ENCODE measurements at regions not wholly inside any gene's neighbourhood (a gene's known extent, or its start where the extent isn't known, plus 50 kb on each side); places are given as distances from the start of the nearest gene placed in this dataset.

DNA sequence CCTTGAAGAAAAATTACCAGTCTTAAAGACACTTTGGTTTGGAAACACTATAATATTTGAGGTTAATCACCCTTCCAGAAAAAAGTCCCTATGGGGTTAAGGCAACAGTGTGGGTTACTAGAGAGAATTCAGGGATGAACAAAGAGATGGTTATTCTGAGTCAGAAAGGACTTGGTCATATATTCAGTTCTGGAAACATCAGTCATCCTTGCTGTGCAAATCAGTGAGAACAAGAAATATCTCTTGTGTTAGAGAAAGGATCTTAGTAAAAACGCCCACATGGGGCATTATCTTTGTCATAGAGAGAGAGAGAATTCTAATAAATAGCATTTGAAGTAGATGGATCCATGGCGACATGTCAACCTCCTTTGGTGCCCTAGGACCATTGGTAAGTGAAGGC lies 59.4 kb upstream of the E2F7 start:
- TF ChIP-seq, protein P1, sequence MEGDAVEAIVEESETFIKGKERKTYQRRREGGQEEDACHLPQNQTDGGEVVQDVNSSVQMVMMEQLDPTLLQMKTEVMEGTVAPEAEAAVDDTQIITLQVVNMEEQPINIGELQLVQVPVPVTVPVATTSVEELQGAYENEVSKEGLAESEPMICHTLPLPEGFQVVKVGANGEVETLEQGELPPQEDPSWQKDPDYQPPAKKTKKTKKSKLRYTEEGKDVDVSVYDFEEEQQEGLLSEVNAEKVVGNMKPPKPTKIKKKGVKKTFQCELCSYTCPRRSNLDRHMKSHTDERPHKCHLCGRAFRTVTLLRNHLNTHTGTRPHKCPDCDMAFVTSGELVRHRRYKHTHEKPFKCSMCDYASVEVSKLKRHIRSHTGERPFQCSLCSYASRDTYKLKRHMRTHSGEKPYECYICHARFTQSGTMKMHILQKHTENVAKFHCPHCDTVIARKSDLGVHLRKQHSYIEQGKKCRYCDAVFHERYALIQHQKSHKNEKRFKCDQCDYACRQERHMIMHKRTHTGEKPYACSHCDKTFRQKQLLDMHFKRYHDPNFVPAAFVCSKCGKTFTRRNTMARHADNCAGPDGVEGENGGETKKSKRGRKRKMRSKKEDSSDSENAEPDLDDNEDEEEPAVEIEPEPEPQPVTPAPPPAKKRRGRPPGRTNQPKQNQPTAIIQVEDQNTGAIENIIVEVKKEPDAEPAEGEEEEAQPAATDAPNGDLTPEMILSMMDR (IDR thresholded peaks at IDR 0.05; ENCODE audit: low read depth, low read length): no peak
- H3K4me3 ChIP-seq (ENCODE audit: low read depth, low read length): no peak overlapping the region
- in situ Hi-C loops (cut with HindIII; ENCODE audit: low sequenced_read_pairs): no loop called here
- peak; percentile 76 for DNase-seq (ENCODE audit: low read depth, low spot score)

DNA sequence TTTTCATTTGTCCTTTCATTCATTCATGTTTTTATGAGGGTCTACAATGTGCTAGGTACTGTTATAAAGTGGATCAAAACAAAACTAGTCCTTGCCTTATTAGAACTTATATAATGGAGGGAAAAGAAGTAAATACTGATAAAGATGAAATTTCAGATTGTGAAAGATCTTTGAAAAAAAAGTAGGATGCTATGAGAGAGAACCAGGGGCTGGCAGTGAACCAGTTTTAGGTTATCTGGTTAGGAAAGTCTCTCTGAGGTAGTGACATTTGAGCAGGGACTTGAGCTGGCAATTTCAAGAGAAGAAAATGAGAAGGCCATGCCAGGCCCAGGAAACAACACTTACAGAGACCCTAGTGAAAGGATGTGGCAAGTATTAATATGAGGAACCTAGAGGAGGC lies 57.3 kb upstream of the E2F7 start:
- TF ChIP-seq, protein P1 (IDR thresholded peaks at IDR 0.05; ENCODE audit: low read depth, low read length): no peak
- no peak overlapping the region for H3K4me3 ChIP-seq (ENCODE audit: low read depth, low read length)
- in situ Hi-C loops (cut with HindIII; ENCODE audit: low sequenced_read_pairs): no loop called here
- no peak for DNase-seq (ENCODE audit: low read depth, low spot score)

DNA sequence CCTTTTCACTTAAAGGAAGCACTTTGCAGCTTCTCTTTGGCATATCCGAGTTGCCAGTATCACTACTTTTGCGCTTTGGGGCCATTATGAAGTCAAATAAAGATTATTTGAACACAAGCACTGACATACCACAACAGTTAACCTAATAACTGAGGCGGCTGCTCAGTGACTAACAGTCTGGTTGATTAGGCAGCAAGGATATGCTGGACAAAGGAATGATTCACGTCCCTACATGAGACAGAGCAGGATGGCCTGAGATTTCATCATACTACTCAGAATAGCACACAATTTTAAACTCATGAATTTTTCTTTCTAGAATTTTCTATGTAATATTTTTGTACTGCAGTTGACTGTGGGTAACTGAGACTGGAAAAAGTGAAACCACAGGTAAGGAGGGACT lies 56.9 kb upstream of the E2F7 start:
- peak; percentile 96 for DNase-seq (ENCODE audit: low read depth, low spot score)
- in situ Hi-C loops (cut with HindIII; ENCODE audit: low sequenced_read_pairs): no loop called here
- no peak overlapping the region for H3K4me3 ChIP-seq (ENCODE audit: low read depth, low read length)
- TF ChIP-seq, protein P1 (IDR thresholded peaks at IDR 0.05; ENCODE audit: low read depth, low read length): no peak

DNA sequence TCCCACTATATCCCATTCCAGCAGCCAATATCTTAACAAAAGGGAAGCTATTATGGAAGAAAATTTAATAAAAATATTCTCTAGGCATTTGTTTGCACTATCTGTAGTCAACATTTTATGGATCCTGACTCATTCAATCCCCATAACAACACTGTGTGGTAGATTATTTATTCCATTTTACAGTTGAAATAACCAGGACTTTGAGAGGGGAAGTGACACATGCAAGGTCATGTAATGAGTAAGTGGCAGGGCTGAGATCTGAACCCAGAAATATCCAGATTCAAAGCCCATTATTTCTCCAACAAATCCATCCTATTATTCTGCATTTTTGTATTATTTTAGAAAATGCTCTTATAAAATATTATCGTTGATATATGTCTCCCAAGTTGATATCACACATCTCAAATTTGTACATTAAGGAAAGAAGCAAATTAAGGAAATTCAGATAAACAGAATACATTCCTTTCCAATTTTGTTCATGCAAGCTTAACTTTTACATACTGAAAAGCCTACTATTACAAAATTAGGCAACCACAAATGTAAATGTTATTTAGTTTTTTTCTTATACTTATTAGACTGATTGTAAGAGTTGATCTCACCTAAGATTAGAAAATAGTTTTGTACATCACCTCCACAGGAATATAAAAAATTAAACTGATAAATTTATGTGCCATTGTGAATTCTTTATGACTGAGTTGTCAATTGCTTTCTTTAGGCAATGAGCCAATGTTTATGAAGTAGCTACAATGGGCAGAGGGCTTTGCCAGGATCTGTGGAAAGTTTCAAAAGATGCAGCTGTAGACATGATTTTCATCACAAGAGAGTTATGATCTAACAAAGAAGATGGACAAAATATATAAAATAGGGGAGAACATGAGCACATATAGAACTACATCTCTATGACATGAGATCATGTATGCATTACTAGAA lies 55.1 kb upstream of the E2F7 start:
- peak; percentile 72 for DNase-seq (ENCODE audit: low read depth, low spot score)
- in situ Hi-C loops (cut with HindIII; ENCODE audit: low sequenced_read_pairs): no loop called here
- H3K4me3 ChIP-seq (ENCODE audit: low read depth, low read length): no peak overlapping the region
- TF ChIP-seq, protein P1 (IDR thresholded peaks at IDR 0.05; ENCODE audit: low read depth, low read length): no peak

DNA sequence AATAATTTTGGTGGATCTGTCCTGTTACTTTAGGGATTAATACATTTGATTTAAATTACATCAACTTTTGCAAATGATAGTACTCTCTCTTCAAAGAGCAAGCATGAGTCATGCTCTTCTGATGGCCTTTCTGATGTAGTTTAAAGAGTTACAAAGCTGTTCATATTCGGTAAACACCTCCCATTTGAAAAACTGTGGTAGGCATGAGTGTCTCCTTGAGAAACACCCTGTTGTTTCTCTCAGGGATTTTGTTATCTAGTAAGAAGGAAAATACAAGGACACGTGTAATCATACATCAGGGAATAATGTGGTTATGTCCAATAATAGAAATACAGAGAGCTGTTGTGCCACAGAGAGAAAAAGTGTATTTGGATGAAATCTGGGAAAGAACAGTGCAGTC lies 53.3 kb upstream of the E2F7 start:
- TF ChIP-seq, protein P1 (IDR thresholded peaks at IDR 0.05; ENCODE audit: low read depth, low read length): no peak
- peak; percentile 50 for DNase-seq (ENCODE audit: low read depth, low spot score)
- in situ Hi-C loops (cut with HindIII; ENCODE audit: low sequenced_read_pairs): no loop called here
- H3K4me3 ChIP-seq (ENCODE audit: low read depth, low read length): no peak overlapping the region

DNA sequence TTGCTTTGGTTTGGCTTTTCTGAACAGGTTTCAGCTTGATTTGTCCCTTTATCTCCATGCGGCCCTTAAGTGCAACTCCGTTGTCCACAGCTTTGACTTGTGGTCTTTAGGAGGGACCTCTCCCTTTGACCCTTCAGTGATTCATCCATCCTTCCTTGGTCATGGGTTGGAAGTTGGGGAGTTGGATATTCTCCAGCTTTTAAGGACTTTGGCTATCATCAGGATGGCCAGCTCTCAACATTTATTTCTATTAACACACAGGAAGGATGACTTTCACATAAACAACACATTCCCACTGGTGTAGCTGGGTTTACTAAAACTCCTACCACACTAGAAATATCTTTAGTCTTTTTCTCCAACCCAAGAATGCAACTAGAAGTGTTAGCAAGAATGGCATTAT lies 50.9 kb upstream of the E2F7 start:
- in situ Hi-C loops (cut with HindIII; ENCODE audit: low sequenced_read_pairs): no loop called here
- peak; percentile 46 for DNase-seq (ENCODE audit: low read depth, low spot score)
- TF ChIP-seq, protein P1 (IDR thresholded peaks at IDR 0.05; ENCODE audit: low read depth, low read length): no peak
- no peak overlapping the region for H3K4me3 ChIP-seq (ENCODE audit: low read depth, low read length)

Measured in astrocyte of the spinal cord (primary cell).